Left lung (tissue), 4 donors: ENCODE measurements at regions not wholly inside any gene's neighbourhood (a gene's known extent, or its start where the extent isn't known, plus 50 kb on each side); places are given as distances from the start of the nearest gene placed in this dataset.

Experiments used
- ATAC-seq: fragments of 200-7000 bp; cut with Tn5 transposase; one replicate; pipeline ENCODE4 v1.9.1; 2020; ENCODE audit warnings: moderate library complexity
- DNase-seq, 4 donors: peaks; one replicate each; pipeline ENCODE4 v3.0.0-alpha.2; 2013 to 2020
- H3K27ac ChIP-seq, 2 donors: fragments of 200-600 bp; sonication (generic) in 1 of 2; one replicate each; pipeline versions ENCODE4 v1.5.0 to v1.8.0; 2020 to 2021
- H3K27me3 ChIP-seq, 2 donors: fragments of 200-600 bp; sonication (generic) in 1 of 2; one replicate each; pipeline versions ENCODE4 v1.5.0 to v1.8.0; 2020 to 2021
- H3K36me3 ChIP-seq, 2 donors: fragments of 200-600 bp; sonication (generic) in 1 of 2; one replicate each; pipeline versions ENCODE4 v1.5.0 to v1.8.0; 2020 to 2021
- H3K4me1 ChIP-seq, 2 donors: fragments of 200-600 bp; one replicate each; pipeline ENCODE4 v1.8.0; 2021
- H3K4me3 ChIP-seq, 2 donors: fragments of 200-600 bp; sonication (generic) in 1 of 2; one replicate each; pipeline versions ENCODE4 v1.5.0 to v1.8.0; 2020 to 2021; ENCODE audit warnings: mild to moderate bottlenecking in 1 of 2
- H3K9me3 ChIP-seq, 2 donors: fragments of 200-600 bp; sonication (generic) in 1 of 2; one replicate each; pipeline versions ENCODE4 v1.5.0 to v1.8.0; 2020 to 2021
- intact Hi-C, 2 donors: fragments of 100-400 bp; cut with DNase I; formaldehyde crosslinking; loops; one replicate each; pipeline versions ENCODE4 v1.11.2 to v1.14.2; 2022
- TF ChIP-seq, protein P1 (sequence below), 2 donors: fragments of 200-600 bp; sonication (generic) in 1 of 2; IDR thresholded peaks; one replicate each; pipeline versions ENCODE4 v1.5.0 to v1.8.0; 2021; ENCODE audit warnings: antibody characterized with exemption in 2 of 2
- donor health status: DM: no; HTN: yes; CAD: no.
- donor health status: DM: no; HTN: no; CAD: no.

DNA sequence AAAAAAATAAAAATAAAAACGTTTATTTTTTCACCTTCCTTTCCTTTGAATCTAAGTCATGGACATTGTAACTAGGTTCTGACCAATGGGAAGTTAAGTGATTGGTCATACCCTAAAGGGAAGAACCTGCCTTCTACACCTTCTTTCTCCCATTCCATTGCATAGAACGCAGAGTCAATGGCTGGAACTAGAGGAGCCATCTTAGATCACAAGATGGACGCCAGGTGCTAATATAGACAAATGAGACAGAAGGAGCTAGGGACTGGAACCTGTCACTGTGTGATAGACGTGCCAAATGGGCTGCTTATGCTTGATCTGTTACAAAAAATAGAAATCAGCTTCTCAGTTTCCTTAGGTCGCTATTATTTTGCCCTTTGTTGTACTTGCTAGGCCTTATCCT lies 606.6 kb downstream of the MED13L start:
- Histone ChIP-seq H3K4me3 (no peak overlapping the region), H3K27ac (no peak overlapping the region), H3K4me1 (no peaks in the 10 kb centered on the region), H3K27me3 (no peaks in the 10 kb centered on the region), H3K9me3 (no peaks in the 10 kb centered on the region), H3K36me3 (no peaks in the 10 kb centered on the region)
- ATAC-seq (no peak), DNase-seq (no peak)
- TF ChIP-seq, protein P1, sequence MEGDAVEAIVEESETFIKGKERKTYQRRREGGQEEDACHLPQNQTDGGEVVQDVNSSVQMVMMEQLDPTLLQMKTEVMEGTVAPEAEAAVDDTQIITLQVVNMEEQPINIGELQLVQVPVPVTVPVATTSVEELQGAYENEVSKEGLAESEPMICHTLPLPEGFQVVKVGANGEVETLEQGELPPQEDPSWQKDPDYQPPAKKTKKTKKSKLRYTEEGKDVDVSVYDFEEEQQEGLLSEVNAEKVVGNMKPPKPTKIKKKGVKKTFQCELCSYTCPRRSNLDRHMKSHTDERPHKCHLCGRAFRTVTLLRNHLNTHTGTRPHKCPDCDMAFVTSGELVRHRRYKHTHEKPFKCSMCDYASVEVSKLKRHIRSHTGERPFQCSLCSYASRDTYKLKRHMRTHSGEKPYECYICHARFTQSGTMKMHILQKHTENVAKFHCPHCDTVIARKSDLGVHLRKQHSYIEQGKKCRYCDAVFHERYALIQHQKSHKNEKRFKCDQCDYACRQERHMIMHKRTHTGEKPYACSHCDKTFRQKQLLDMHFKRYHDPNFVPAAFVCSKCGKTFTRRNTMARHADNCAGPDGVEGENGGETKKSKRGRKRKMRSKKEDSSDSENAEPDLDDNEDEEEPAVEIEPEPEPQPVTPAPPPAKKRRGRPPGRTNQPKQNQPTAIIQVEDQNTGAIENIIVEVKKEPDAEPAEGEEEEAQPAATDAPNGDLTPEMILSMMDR (IDR thresholded peaks at IDR 0.05): no peak
- intact Hi-C loops: no loop called here

DNA sequence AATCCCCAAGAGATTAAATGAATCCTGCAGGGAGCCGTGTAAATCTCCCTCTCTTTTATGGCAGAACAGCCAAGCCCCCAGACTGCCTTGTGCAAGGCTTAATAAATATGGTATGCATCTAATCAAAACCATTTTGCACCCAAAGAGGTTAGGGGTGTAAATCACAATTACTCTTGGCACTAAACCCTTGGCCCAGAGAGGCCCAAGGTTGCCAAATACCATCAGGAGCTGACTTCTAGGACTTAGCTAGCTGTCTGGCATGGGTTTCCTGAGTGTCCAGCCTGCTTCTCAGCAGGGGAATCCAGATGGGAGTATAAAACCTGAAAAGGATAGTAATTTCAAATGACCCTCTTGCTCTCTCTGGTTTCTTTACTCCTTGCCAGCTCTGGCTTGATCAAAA lies 610.4 kb downstream of the MED13L start:
- intact Hi-C loops: no loop called here
- no peaks in the 10 kb centered on the region for H3K4me1 ChIP-seq
- TF ChIP-seq, protein P1 (IDR thresholded peaks at IDR 0.05): no peak
- H3K27me3 ChIP-seq: no peaks in the 10 kb centered on the region
- no peak overlapping the region for H3K4me3 ChIP-seq
- no peaks in the 10 kb centered on the region for H3K9me3 ChIP-seq
- no peak overlapping the region for H3K27ac ChIP-seq
- ATAC-seq: no peak
- no peaks in the 10 kb centered on the region for H3K36me3 ChIP-seq
- DNase-seq: no peak

DNA sequence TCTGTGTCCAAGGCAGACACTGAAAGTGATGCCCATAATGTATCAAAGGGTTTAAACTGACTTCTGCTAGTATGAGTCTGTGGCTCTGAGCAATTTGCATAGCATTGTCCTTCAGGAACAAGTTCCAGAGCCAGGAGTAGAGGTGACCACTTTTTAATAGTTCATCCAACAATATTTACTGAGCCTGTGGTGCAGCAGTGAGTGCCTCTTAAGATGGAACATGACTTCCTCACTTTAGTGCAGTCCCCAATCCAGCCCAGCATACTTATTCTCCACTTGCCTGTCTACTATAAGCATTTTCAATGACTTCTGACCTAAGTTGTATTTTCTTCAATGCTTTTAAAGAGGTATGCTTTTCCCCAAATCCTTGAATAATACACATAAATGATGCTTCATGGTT lies 611.3 kb downstream of the MED13L start:
- intact Hi-C loops: no loop called here
- DNase-seq: no peak
- H3K27me3 ChIP-seq: no peaks in the 10 kb centered on the region
- H3K4me3 ChIP-seq: no peak overlapping the region
- no peak overlapping the region for H3K27ac ChIP-seq
- H3K4me1 ChIP-seq: peaks cover 2 to 3% of the 10 kb centered on the region in 2 donors
- TF ChIP-seq, protein P1 (IDR thresholded peaks at IDR 0.05): no peak
- H3K36me3 ChIP-seq: no peaks in the 10 kb centered on the region
- H3K9me3 ChIP-seq: no peaks in the 10 kb centered on the region
- ATAC-seq: peak; percentile 61

DNA sequence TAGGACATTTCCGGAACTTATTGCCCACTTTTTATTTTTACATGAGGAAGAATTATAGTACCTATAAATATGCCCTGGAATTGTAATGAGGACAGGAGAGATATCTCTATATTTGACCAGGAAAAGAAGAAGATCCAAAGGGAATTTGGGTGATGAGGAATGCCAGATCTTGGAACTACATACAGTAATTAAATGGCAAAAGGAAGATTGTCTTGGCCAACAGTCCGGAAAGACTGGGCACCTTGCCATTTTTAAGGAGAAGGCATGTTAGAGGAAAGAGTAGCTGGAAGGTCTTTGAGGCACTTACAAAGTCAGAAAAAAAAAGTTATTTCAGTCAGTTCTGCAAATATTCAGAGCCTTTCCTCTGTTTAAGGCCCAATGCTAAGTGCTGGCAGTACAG lies 616.4 kb downstream of the MED13L start:
- Histone ChIP-seq H3K4me1 (peaks cover 6 to 11% of the 10 kb centered on the region in 2 donors), H3K27me3 (no peaks in the 10 kb centered on the region), H3K36me3 (no peaks in the 10 kb centered on the region), H3K4me3 (no peak overlapping the region), H3K27ac (peak overlapping the region in 1 of 2 donors; percentile 66), H3K9me3 (no peaks in the 10 kb centered on the region)
- intact Hi-C loops: no loop called here
- DNase-seq (peak in 2 of 4 donors; percentile 36 to 65), ATAC-seq (no peak)
- TF ChIP-seq, protein P1 (IDR thresholded peaks at IDR 0.05): no peak

DNA sequence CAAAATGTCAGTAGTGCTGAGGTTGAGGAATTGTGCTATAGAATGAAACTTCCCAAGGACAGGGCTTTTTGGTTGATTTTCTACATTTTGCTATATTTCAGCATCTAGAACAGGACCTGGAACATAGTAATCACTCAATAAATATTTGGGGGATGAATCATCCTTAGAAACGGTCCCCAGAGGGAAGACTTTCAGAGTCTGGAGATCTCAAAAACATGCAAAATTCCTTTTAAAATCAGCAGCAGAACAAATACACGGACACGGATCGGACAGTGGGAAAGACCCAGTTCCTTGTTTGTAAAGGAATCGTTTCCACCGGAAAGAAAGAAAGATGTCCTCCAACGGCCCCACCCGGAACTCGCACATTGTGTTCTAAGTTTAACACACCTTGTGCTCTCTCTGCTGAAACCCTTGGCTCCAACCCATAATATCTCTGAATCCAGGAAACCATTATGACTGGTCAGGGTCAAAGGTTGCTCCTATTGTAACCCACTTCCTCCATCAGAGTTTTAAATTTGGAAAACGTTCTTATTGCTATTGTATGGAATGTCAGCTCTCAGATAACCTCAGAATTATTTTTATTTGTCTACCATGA lies 617.2 kb downstream of the MED13L start:
- Histone ChIP-seq H3K4me3 (no peak overlapping the region), H3K27ac (peak overlapping the region in 1 of 2 donors; percentile 66), H3K36me3 (no peaks in the 10 kb centered on the region), H3K27me3 (no peaks in the 10 kb centered on the region), H3K9me3 (no peaks in the 10 kb centered on the region), H3K4me1 (peaks cover 6 to 11% of the 10 kb centered on the region in 2 donors)
- ATAC-seq (peak; percentile 30), DNase-seq (peak in 1 of 4 donors; percentile 14)
- intact Hi-C loops: no loop called here
- TF ChIP-seq, protein P1 (IDR thresholded peaks at IDR 0.05): no peak
